ENCODE measurements at regions not wholly inside any gene's neighbourhood (a gene's known extent, or its start where the extent isn't known, plus 50 kb on each side); places are given as distances from the start of the nearest gene placed in this dataset.

DNA sequence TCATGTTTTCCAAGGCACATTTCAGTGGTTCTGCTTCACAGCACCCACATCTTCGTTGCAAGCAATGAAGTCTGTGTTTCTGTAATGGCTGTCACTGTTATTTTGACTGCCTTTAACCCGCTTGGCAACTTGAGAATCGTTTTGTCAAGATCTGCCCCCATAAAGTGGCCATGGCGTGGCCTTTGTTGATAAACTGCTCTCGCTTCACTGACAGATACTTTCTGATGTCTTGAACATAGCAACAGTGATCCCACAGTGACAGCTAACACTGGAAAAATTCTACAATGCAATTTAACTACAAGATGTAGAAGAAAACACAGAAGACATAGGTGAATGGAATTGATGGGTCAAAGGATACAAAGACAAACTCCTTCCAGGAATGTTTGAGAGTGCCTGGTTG is 184.2 kb downstream of the KLHL28 start:
- H3K9ac ChIP-seq (ENCODE audit: insufficient read depth in 1 of 2, low read depth in 2 of 2, low read length in 2 of 2): no peak overlapping the region
- DNase-seq (ENCODE audit: extremely low read depth in 1 of 4, low spot score in 3 of 4) (no peak), ATAC-seq (no peak), FAIRE-seq (no peak)
- no peak overlapping the region for H3K4me2 ChIP-seq (ENCODE audit: insufficient read depth, low read length)
- no TSS peak for BruUV-seq (replicated peaks)
- ChIA-PET CTCF (ENCODE audit: low intra/inter-chr PET ratio) (no interaction called here), POLR2A (no interaction called here)
- H3K9me1 ChIP-seq (ENCODE audit: control insufficient read depth, insufficient read depth, low read length): no peaks in the 10 kb centered on the region
- no peaks in the 10 kb centered on the region for H3K27me3 ChIP-seq (ENCODE audit: control insufficient read depth in 2 of 2, insufficient read depth in 2 of 2, low read length in 2 of 2)
- H3K9me3 ChIP-seq (replicated peaks; ENCODE audit: control insufficient read depth, insufficient read depth, low read depth, low read length): no peaks in the 10 kb centered on the region
- H3K79me2 ChIP-seq (ENCODE audit: control insufficient read depth, insufficient read depth, low read length): no peaks in the 10 kb centered on the region
- H4K20me1 ChIP-seq (replicated peaks; ENCODE audit: control insufficient read depth, insufficient read depth, low read length): no peaks in the 10 kb centered on the region
- H3K36me3 ChIP-seq (ENCODE audit: control insufficient read depth, insufficient read depth, low read length): no peaks in the 10 kb centered on the region
- H3K4me1 ChIP-seq (replicated peaks in 1 of 2; ENCODE audit: control insufficient read depth in 2 of 2, insufficient read depth in 2 of 2, low read length in 2 of 2): no peaks in the 10 kb centered on the region
- TF ChIP-seq, protein P1, sequence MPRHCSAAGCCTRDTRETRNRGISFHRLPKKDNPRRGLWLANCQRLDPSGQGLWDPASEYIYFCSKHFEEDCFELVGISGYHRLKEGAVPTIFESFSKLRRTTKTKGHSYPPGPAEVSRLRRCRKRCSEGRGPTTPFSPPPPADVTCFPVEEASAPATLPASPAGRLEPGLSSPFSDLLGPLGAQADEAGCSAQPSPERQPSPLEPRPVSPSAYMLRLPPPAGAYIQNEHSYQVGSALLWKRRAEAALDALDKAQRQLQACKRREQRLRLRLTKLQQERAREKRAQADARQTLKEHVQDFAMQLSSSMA (CRISPR knock-in tag; IDR thresholded peaks at IDR 0.05): no peak
- TF ChIP-seq LEF1 (IDR thresholded peaks at IDR 0.05): no peak
- TF ChIP-seq CHD4 (IDR thresholded peaks at IDR 0.05; ENCODE audit: insufficient read depth, insufficient replicate concordance, low read depth, low read length, poor library complexity, severe bottlenecking): no peak
- no peak for TF ChIP-seq ILK (tag; IDR thresholded peaks at IDR 0.05; ENCODE audit: borderline replicate concordance, low read depth)
- TF ChIP-seq ZZZ3 (IDR thresholded peaks at IDR 0.05): no peak
- no peak for TF ChIP-seq ZNF140 (CRISPR knock-in tag; IDR thresholded peaks at IDR 0.05)
- TF ChIP-seq ZBTB7A (IDR thresholded peaks at IDR 0.05; ENCODE audit: borderline replicate concordance, control insufficient read depth, low read depth, low read length): no peak
- TF ChIP-seq, protein P2, sequence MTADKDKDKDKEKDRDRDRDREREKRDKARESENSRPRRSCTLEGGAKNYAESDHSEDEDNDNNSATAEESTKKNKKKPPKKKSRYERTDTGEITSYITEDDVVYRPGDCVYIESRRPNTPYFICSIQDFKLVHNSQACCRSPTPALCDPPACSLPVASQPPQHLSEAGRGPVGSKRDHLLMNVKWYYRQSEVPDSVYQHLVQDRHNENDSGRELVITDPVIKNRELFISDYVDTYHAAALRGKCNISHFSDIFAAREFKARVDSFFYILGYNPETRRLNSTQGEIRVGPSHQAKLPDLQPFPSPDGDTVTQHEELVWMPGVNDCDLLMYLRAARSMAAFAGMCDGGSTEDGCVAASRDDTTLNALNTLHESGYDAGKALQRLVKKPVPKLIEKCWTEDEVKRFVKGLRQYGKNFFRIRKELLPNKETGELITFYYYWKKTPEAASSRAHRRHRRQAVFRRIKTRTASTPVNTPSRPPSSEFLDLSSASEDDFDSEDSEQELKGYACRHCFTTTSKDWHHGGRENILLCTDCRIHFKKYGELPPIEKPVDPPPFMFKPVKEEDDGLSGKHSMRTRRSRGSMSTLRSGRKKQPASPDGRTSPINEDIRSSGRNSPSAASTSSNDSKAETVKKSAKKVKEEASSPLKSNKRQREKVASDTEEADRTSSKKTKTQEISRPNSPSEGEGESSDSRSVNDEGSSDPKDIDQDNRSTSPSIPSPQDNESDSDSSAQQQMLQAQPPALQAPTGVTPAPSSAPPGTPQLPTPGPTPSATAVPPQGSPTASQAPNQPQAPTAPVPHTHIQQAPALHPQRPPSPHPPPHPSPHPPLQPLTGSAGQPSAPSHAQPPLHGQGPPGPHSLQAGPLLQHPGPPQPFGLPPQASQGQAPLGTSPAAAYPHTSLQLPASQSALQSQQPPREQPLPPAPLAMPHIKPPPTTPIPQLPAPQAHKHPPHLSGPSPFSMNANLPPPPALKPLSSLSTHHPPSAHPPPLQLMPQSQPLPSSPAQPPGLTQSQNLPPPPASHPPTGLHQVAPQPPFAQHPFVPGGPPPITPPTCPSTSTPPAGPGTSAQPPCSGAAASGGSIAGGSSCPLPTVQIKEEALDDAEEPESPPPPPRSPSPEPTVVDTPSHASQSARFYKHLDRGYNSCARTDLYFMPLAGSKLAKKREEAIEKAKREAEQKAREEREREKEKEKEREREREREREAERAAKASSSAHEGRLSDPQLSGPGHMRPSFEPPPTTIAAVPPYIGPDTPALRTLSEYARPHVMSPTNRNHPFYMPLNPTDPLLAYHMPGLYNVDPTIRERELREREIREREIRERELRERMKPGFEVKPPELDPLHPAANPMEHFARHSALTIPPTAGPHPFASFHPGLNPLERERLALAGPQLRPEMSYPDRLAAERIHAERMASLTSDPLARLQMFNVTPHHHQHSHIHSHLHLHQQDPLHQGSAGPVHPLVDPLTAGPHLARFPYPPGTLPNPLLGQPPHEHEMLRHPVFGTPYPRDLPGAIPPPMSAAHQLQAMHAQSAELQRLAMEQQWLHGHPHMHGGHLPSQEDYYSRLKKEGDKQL (CRISPR knock-in tag; IDR thresholded peaks at IDR 0.05; ENCODE audit: borderline replicate concordance): no peak
- TF ChIP-seq CTBP1 (IDR thresholded peaks at IDR 0.05; ENCODE audit: borderline replicate concordance): no peak
- no peak overlapping the region for H3K27ac ChIP-seq (ENCODE audit: extremely low read depth, low read depth, low read length)
- intact Hi-C loops (cut with micrococcal nuclease): no loop called here
- in situ Hi-C loops (cut with MboI): no loop called here
- no peak overlapping the region for H2AFZ ChIP-seq (ENCODE audit: low read depth, low read length)
- H3K4me3 ChIP-seq: no peak overlapping the region
- 0% methylated on average over 5 of the region's 5 CpGs for WGBS (ENCODE audit: insufficient coverage, low coverage, missing lambda C conversion rate)

All from K562 (cell line).